H1 (cell line): ENCODE measurements at regions not wholly inside any gene's neighbourhood (a gene's known extent, or its start where the extent isn't known, plus 50 kb on each side); places are given as distances from the start of the nearest gene placed in this dataset.

Experiments
- BRCA1 ChIP-seq: IDR thresholded peaks from 2 replicates; pipeline ENCODE4 v1.6.1; 2012; ENCODE audit warnings: low read depth, low read length, improper control_type of control experiment
- CTBP2 ChIP-seq: IDR thresholded peaks from 2 replicates; pipeline ENCODE4 v1.7.0; 2011; ENCODE audit warnings: borderline replicate concordance, mild to moderate bottlenecking, moderate library complexity, mixed read lengths, low read length; ENCODE audit not compliant: insufficient read depth, insufficient read length
- GTF2F1 ChIP-seq: IDR thresholded peaks from 2 replicates; pipeline ENCODE4 v1.6.1; 2012; ENCODE audit warnings: low read depth, low read length, improper control_type of control experiment, borderline replicate concordance
- RXRA ChIP-seq: IDR thresholded peaks from 2 replicates; pipeline ENCODE4 v1.6.1; 2011; ENCODE audit warnings: low read depth, mild to moderate bottlenecking, low read length, moderate library complexity; ENCODE audit not compliant: insufficient read depth
- SP2 ChIP-seq: IDR thresholded peaks from 2 replicates; pipeline ENCODE4 v1.6.1; 2012; ENCODE audit warnings: mild to moderate bottlenecking, low read length, inconsistent platforms
- SP4 ChIP-seq: IDR thresholded peaks from 2 replicates; pipeline ENCODE4 v1.6.1; 2012; ENCODE audit warnings: low read length, inconsistent platforms
- SRF ChIP-seq: IDR thresholded peaks from 2 replicates; pipeline ENCODE4 v1.6.1; 2011; ENCODE audit warnings: mild to moderate bottlenecking, low read depth, low read length, moderate library complexity
- TAF7 ChIP-seq: optimal IDR thresholded peaks from 2 replicates; pipeline ENCODE3; 2011; ENCODE audit warnings: low read depth, mild to moderate bottlenecking, inconsistent platforms, low read length, moderate library complexity, borderline replicate concordance
- TEAD4 ChIP-seq: IDR thresholded peaks from 2 replicates; pipeline ENCODE4 v1.6.1; 2012; ENCODE audit warnings: low read depth, low read length, inconsistent platforms, mixed read lengths
- TF ChIP-seq, protein P1 (sequence below): fragments of 300-600 bp; sonication (generic); IDR thresholded peaks from 2 replicates; pipeline ENCODE4 v1.7.1; 2012; ENCODE audit warnings: low read length, moderate library complexity, mild to moderate bottlenecking, inconsistent platforms; ENCODE audit not compliant: insufficient replicate concordance
- TF ChIP-seq, protein P2 (sequence below): IDR thresholded peaks from 2 replicates; pipeline ENCODE4 v1.6.1; 2011; ENCODE audit warnings: low read depth, mild to moderate bottlenecking, low read length; ENCODE audit not compliant: insufficient read depth

DNA sequence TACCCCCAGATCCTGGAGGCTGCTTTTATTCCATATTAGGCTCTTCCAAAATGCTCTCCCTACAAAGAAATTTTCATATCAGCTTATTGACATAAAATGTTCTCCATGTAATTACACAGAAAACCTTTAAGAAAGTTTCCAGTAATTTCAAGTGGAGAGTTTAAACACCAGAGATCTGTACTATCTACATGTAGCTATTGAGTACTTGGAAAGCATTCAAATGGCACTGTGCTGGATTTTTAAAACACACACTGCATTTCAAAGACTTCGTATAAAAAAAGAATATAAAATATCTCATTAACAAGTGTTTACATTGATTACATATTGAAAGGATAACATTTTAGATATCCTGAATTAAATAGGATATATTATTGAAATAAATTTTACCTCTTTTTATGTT is 182.4 kb upstream of the ZNF521 start (continued):
- TF ChIP-seq, protein P1, sequence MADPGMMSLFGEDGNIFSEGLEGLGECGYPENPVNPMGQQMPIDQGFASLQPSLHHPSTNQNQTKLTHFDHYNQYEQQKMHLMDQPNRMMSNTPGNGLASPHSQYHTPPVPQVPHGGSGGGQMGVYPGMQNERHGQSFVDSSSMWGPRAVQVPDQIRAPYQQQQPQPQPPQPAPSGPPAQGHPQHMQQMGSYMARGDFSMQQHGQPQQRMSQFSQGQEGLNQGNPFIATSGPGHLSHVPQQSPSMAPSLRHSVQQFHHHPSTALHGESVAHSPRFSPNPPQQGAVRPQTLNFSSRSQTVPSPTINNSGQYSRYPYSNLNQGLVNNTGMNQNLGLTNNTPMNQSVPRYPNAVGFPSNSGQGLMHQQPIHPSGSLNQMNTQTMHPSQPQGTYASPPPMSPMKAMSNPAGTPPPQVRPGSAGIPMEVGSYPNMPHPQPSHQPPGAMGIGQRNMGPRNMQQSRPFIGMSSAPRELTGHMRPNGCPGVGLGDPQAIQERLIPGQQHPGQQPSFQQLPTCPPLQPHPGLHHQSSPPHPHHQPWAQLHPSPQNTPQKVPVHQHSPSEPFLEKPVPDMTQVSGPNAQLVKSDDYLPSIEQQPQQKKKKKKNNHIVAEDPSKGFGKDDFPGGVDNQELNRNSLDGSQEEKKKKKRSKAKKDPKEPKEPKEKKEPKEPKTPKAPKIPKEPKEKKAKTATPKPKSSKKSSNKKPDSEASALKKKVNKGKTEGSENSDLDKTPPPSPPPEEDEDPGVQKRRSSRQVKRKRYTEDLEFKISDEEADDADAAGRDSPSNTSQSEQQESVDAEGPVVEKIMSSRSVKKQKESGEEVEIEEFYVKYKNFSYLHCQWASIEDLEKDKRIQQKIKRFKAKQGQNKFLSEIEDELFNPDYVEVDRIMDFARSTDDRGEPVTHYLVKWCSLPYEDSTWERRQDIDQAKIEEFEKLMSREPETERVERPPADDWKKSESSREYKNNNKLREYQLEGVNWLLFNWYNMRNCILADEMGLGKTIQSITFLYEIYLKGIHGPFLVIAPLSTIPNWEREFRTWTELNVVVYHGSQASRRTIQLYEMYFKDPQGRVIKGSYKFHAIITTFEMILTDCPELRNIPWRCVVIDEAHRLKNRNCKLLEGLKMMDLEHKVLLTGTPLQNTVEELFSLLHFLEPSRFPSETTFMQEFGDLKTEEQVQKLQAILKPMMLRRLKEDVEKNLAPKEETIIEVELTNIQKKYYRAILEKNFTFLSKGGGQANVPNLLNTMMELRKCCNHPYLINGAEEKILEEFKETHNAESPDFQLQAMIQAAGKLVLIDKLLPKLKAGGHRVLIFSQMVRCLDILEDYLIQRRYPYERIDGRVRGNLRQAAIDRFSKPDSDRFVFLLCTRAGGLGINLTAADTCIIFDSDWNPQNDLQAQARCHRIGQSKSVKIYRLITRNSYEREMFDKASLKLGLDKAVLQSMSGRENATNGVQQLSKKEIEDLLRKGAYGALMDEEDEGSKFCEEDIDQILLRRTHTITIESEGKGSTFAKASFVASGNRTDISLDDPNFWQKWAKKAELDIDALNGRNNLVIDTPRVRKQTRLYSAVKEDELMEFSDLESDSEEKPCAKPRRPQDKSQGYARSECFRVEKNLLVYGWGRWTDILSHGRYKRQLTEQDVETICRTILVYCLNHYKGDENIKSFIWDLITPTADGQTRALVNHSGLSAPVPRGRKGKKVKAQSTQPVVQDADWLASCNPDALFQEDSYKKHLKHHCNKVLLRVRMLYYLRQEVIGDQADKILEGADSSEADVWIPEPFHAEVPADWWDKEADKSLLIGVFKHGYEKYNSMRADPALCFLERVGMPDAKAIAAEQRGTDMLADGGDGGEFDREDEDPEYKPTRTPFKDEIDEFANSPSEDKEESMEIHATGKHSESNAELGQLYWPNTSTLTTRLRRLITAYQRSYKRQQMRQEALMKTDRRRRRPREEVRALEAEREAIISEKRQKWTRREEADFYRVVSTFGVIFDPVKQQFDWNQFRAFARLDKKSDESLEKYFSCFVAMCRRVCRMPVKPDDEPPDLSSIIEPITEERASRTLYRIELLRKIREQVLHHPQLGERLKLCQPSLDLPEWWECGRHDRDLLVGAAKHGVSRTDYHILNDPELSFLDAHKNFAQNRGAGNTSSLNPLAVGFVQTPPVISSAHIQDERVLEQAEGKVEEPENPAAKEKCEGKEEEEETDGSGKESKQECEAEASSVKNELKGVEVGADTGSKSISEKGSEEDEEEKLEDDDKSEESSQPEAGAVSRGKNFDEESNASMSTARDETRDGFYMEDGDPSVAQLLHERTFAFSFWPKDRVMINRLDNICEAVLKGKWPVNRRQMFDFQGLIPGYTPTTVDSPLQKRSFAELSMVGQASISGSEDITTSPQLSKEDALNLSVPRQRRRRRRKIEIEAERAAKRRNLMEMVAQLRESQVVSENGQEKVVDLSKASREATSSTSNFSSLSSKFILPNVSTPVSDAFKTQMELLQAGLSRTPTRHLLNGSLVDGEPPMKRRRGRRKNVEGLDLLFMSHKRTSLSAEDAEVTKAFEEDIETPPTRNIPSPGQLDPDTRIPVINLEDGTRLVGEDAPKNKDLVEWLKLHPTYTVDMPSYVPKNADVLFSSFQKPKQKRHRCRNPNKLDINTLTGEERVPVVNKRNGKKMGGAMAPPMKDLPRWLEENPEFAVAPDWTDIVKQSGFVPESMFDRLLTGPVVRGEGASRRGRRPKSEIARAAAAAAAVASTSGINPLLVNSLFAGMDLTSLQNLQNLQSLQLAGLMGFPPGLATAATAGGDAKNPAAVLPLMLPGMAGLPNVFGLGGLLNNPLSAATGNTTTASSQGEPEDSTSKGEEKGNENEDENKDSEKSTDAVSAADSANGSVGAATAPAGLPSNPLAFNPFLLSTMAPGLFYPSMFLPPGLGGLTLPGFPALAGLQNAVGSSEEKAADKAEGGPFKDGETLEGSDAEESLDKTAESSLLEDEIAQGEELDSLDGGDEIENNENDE = no peak
- TF ChIP-seq SP2 (no peak), GTF2F1 (no peak), SP4 (no peak), TEAD4 (no peak), RXRA (no peak), TAF7 (no peak), CTBP2 (no peak), BRCA1 (no peak), SRF (no peak)
- TF ChIP-seq, protein P2, sequence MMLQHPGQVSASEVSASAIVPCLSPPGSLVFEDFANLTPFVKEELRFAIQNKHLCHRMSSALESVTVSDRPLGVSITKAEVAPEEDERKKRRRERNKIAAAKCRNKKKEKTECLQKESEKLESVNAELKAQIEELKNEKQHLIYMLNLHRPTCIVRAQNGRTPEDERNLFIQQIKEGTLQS = no peak
